Right lobe of liver (tissue), 6 donors: ENCODE measurements at regions not wholly inside any gene's neighbourhood (a gene's known extent, or its start where the extent isn't known, plus 50 kb on each side); places are given as distances from the start of the nearest gene placed in this dataset.

Experiments used
- ATAC-seq, 4 donors: fragments of 200-7000 bp; cut with Tn5 transposase; one replicate each; pipeline ENCODE4 v1.9.1; 2020; ENCODE audit warnings: mild to moderate bottlenecking in 4 of 4, moderate library complexity in 4 of 4
- DNase-seq, 3 donors: peaks; one replicate each; pipeline ENCODE4 v3.0.0-alpha.2; 2020
- H3K27ac ChIP-seq, 3 donors: fragments of 200-600 bp; one replicate each; pipeline ENCODE4 v1.8.0; 2022
- H3K27me3 ChIP-seq, 2 donors: fragments of 200-600 bp; one replicate each; pipeline ENCODE4 v1.8.0; 2022
- H3K36me3 ChIP-seq, 4 donors: fragments of 200-600 bp; sonication (generic) in 1 of 4; one replicate each; pipeline versions ENCODE4 v1.5.1 to v1.8.0; 2017 to 2022; ENCODE audit warnings: control low read depth in 1 of 4
- H3K4me1 ChIP-seq, 4 donors: fragments of 200-600 bp; sonication (generic) in 1 of 4; one replicate each; pipeline versions ENCODE4 v1.5.1 to v1.8.0; 2017 to 2022; ENCODE audit warnings: control low read depth in 1 of 4
- H3K4me3 ChIP-seq, 3 donors: fragments of 200-600 bp; one replicate each; pipeline ENCODE4 v1.8.0; 2022
- H3K9me3 ChIP-seq, 4 donors: fragments of 200-600 bp; sonication (generic) in 1 of 4; one replicate each; pipeline versions ENCODE4 v1.5.1 to v1.8.0; 2017 to 2022; ENCODE audit warnings: control low read depth in 1 of 4
- CTCF ChIP-seq, 4 donors: fragments of 200-600 bp in 3 of 4; fragments of 450-650 bp in 1 of 4; IDR thresholded peaks; one replicate each; pipeline versions ENCODE4 v1.5.1 to v1.8.0; 2016 to 2022; ENCODE audit warnings: antibody characterized with exemption in 4 of 4, mild to moderate bottlenecking in 2 of 4
- POLR2A ChIP-seq: fragments of 450-650 bp; IDR thresholded peaks from one replicate; pipeline ENCODE4 v1.6.1; 2017; ENCODE audit warnings: antibody characterized with exemption, mild to moderate bottlenecking
- WGBS: methylation state at CpG from one replicate; pipeline ENCODE4 v1.1.6; 2018; ENCODE audit warnings: low coverage, low lambda C conversion rate; ENCODE audit not compliant: insufficient coverage; ENCODE audit errors: missing lambda C conversion rate; 5-methylcytosine and 5-hydroxymethylcytosine counted together
- intact Hi-C, 2 donors: fragments of 100-400 bp; cut with DNase I; formaldehyde crosslinking; loops; one replicate each; pipeline versions ENCODE4 v1.11.2 to v1.14.1; 2022
- donor health status: DM: no; HTN: yes; CAD: no.
- donor health status: DM: no; HTN: no; CAD: no.
- donor health status: DM: no; HTN: no; CAD: no.
- donor health status: DM: no; HTN: yes; CAD: no.
- donor health status: DM: no; HTN: yes; CAD: no.

DNA sequence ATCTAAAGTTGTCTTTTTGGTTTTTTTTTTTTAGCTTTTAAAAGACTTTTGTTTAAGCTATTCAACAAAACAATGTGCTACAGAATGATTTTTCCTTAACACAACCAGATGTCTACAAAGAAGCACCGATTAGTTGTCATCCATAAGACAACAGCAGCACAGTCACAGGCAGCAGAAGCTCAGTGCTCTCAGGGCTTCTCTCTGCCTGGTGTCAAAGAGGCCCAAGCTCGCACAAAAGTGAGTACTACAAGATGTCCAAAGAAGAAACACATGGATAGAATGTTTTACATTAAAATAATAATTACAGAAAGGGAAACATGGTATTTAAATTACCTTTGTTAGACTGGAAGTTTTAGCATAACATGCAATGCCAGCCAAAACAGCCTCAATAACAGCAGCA, 81.6 kb downstream of the DNAAF9 start:
- Histone ChIP-seq H3K27me3 (no peaks in the 10 kb centered on the region), H3K4me1 (no peaks in the 10 kb centered on the region), H3K27ac (no peak overlapping the region), H3K36me3 (peaks cover 0 to 12% (median 2%) of the 10 kb centered on the region in 4 donors), H3K4me3 (no peak overlapping the region), H3K9me3 (no peaks in the 10 kb centered on the region)
- no peak for ATAC-seq
- DNase-seq = no peak
- WGBS = 95% methylated on average over 2 of the region's 2 CpGs
- TF ChIP-seq POLR2A = no peak
- TF ChIP-seq CTCF (IDR thresholded peaks at IDR 0.05) = no peak
- intact Hi-C loops = no loop called here

DNA sequence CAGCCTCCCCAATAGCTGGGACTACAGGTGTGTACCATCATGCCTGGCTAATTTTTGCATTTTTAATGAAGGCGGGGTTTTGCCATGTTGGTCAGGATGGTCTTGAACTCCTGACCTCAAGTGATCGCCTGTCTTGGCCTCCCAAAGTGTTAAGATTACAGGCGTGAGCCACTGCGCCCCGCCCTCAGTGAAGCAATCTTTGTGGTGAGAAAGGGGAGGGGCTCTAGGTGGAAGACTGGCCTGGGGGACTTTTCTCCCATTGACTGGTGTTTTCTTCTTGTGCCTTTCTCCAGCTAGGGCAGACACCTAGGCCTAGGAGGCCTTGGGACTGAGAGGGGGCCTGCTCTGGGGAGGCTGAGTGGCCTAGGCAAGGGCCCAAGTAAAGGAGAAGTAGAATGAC, 84.1 kb downstream of the DNAAF9 start:
- no peak for ATAC-seq

DNA sequence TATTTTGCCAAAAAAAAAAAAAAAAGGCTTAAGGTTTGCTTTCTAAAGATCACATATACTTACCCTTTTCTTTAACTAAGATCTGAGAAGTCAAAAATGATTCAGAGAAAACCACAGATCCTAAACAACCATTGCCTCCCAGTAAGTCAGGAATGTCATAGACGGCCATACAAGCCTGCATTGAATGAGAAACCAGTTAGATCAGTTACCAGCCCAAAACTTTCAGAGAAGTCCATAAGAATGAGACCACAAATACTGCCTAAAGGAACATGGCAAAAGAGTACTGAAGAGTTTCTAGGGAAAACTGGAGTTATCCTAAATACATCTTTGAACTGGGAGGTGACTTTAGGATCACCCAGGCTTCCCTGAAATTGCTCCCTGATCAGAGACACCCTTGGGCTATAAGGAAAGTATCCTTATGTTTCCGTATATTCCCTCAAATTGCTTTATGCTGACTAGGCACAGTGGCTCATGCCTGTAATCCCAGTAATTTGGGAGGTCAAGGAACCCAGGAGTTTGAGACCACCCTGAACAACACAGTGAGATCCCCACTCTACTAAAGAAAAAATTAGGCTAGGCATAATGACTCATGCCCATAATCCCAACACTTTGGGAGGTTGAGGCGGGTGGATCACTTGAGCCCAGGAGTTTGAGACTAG, 79.4 kb upstream of the SLC4A11 start:
- H3K36me3 ChIP-seq = peaks cover 0 to 7% (median 0%) of the 10 kb centered on the region in 4 donors
- DNase-seq (no peak), ATAC-seq (no peak)
- WGBS = 87% methylated on average over 2 of the region's 3 CpGs
- H3K27me3 ChIP-seq = no peaks in the 10 kb centered on the region
- H3K27ac ChIP-seq = no peak overlapping the region
- TF ChIP-seq POLR2A (no peak), CTCF (IDR thresholded peaks at IDR 0.05) (no peak)
- no peak overlapping the region for H3K4me3 ChIP-seq
- peaks cover 0 to 6% (median 0%) of the 10 kb centered on the region in 4 donors for H3K4me1 ChIP-seq
- H3K9me3 ChIP-seq = no peaks in the 10 kb centered on the region
- intact Hi-C loops = loop anchor here in 1 of 2 donors (10.0 kb wide), 1 partner anchor 94 kb away; no protein-coding TSS in a partner anchor

More for the DNA sequence above, 84.1 kb downstream of the DNAAF9 start:
- Histone ChIP-seq H3K27ac (no peak overlapping the region), H3K4me3 (no peak overlapping the region), H3K27me3 (no peaks in the 10 kb centered on the region), H3K4me1 (no peaks in the 10 kb centered on the region), H3K9me3 (no peaks in the 10 kb centered on the region), H3K36me3 (peaks cover 0 to 12% (median 0%) of the 10 kb centered on the region in 4 donors)
- intact Hi-C loops = no loop called here
- WGBS = 73% methylated on average over 5 of the region's 5 CpGs
- TF ChIP-seq POLR2A = no peak
- no peak for TF ChIP-seq CTCF (IDR thresholded peaks at IDR 0.05)
- no peak for DNase-seq

- peaks cover 0 to 7% (median 0%) of the 10 kb centered on the region in 4 donors for H3K36me3 ChIP-seq
- no peaks in the 10 kb centered on the region for H3K27me3 ChIP-seq
- intact Hi-C loops = loop anchor here in 1 of 2 donors (10.0 kb wide), 1 partner anchor 91 kb away; no protein-coding TSS in a partner anchor
- H3K27ac ChIP-seq = no peak overlapping the region
- DNase-seq (no peak), ATAC-seq (peak in 3 of 4 donors; percentile 15 to 39 (median 27))
- 87% methylated on average over 7 of the region's 7 CpGs for WGBS
- no peaks in the 10 kb centered on the region for H3K9me3 ChIP-seq
- peaks cover 0 to 15% (median 0%) of the 10 kb centered on the region in 4 donors for H3K4me1 ChIP-seq
- no peak for TF ChIP-seq POLR2A
- no peak for TF ChIP-seq CTCF (IDR thresholded peaks at IDR 0.05)
- no peak overlapping the region for H3K4me3 ChIP-seq
Measured at GRCh38 chr20:3316136-3316535, 77.1 kb upstream of the SLC4A11 start.
